Omental fat pad (tissue), 3 donors: ENCODE measurements at regions not wholly inside any gene's neighbourhood (a gene's known extent, or its start where the extent isn't known, plus 50 kb on each side); places are given as distances from the start of the nearest gene placed in this dataset.

Experiments used
- ATAC-seq: fragments of 150-250 bp; one replicate; pipeline ENCODE4 v1.9.1; 2016; ENCODE audit warnings: mild to moderate bottlenecking, moderate library complexity; ENCODE audit not compliant: low FRiP score
- DNase-seq: peaks from one replicate; pipeline ENCODE4 v3.0.0-alpha.2; 2019; ENCODE audit warnings: low spot score
- CTCF ChIP-seq, 3 donors: fragments of 450-650 bp; IDR thresholded peaks; one replicate each; pipeline ENCODE4 v1.5.1; 2016 to 2017; ENCODE audit warnings: antibody characterized with exemption in 3 of 3, mild to moderate bottlenecking in 3 of 3, moderate library complexity in 2 of 3

GRCh38 chr1:81224222-81224621 is 576.5 kb upstream of the ADGRL2 start:
- ATAC-seq (no peak), DNase-seq (no peak)
- TF ChIP-seq CTCF (IDR thresholded peaks at IDR 0.05) = no peak

GRCh38 chr1:81221564-81221963 is 579.2 kb upstream of the ADGRL2 start:
- ATAC-seq (no peak), DNase-seq (no peak)

GRCh38 chr1:81220614-81221071 is 580.1 kb upstream of the ADGRL2 start:
- DNase-seq (no peak), ATAC-seq (no peak)
- no peak for TF ChIP-seq CTCF (IDR thresholded peaks at IDR 0.05)

More at GRCh38 chr1:81221564-81221963, 579.2 kb upstream of the ADGRL2 start:
- TF ChIP-seq CTCF (IDR thresholded peaks at IDR 0.05) = no peak

GRCh38 chr1:81217058-81217457 is 583.7 kb upstream of the ADGRL2 start:
- no peak for TF ChIP-seq CTCF (IDR thresholded peaks at IDR 0.05)
- ATAC-seq (no peak), DNase-seq (no peak)

GRCh38 chr1:81213279-81213678 is 587.5 kb upstream of the ADGRL2 start:
- TF ChIP-seq CTCF (IDR thresholded peaks at IDR 0.05) = no peak
- no peak for ATAC-seq

DNA sequence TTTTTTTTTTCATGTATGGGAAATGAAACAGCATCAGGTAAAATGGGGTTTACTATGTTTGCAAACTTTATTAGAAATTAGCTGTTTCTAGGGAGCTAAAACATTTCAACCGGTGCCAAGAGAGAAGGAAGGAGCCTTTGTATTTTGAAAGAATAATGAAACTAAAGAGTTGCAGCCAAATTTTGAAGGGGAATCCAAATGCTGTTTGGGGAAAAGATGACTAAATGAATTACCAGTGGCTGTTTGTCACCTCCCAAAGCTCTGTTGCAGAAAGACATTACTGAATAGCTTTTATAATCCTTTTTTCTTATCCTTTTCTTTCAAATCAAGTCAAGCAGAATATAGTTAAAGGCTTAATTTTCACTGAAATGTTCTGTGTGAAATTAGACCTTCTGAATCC is 591.3 kb upstream of the ADGRL2 start:
- ATAC-seq = no peak
- no peak for DNase-seq
- no peak for TF ChIP-seq CTCF (IDR thresholded peaks at IDR 0.05)

More at GRCh38 chr1:81213279-81213678, 587.5 kb upstream of the ADGRL2 start:
- no peak for DNase-seq

- DNase-seq (no peak), ATAC-seq (no peak)
- TF ChIP-seq CTCF (IDR thresholded peaks at IDR 0.05) = no peak
These were observed 592.3 kb upstream of the ADGRL2 start for GRCh38 chr1:81208441-81208840.
